Chondrocyte (in vitro differentiated cells): ENCODE measurements at regions not wholly inside any gene's neighbourhood (a gene's known extent, or its start where the extent isn't known, plus 50 kb on each side); places are given as distances from the start of the nearest gene placed in this dataset.

Experiments used
- DNase-seq: peaks from one replicate; pipeline ENCODE4 v3.0.0; 2021; ENCODE audit warnings: mixed read lengths, low spot score
- H3K27ac Mint-ChIP-seq: one replicate; pipeline ENCODE4 v1.8.0; 2021; ENCODE audit warnings: mild to moderate bottlenecking, moderate library complexity, mixed read lengths; ENCODE audit not compliant: unreplicated experiment
- H3K27me3 Mint-ChIP-seq: 2 replicates; pipeline ENCODE4 v1.8.0; 2021; ENCODE audit warnings: low read depth, mixed read lengths
- H3K36me3 Mint-ChIP-seq: 2 replicates; pipeline ENCODE4 v1.8.0; 2021; ENCODE audit warnings: low read depth, mixed read lengths
- H3K4me1 Mint-ChIP-seq: 2 replicates; pipeline ENCODE4 v1.8.0; 2021; ENCODE audit warnings: low read depth, mild to moderate bottlenecking, mixed read lengths
- H3K4me3 Mint-ChIP-seq: one replicate; pipeline ENCODE4 v1.8.0; 2021; ENCODE audit warnings: mild to moderate bottlenecking, moderate library complexity, mixed read lengths; ENCODE audit not compliant: unreplicated experiment
- H3K9me3 Mint-ChIP-seq: 2 replicates; pipeline ENCODE4 v1.8.0; 2021; ENCODE audit warnings: low read depth, mixed read lengths
- TF ChIP-seq, protein P1 (sequence below): fragments of 200-600 bp; sonication (generic); IDR thresholded peaks from 2 replicates; pipeline ENCODE4 v1.5.0; 2021; ENCODE audit warnings: antibody characterized with exemption, mild to moderate bottlenecking, moderate library complexity

DNA sequence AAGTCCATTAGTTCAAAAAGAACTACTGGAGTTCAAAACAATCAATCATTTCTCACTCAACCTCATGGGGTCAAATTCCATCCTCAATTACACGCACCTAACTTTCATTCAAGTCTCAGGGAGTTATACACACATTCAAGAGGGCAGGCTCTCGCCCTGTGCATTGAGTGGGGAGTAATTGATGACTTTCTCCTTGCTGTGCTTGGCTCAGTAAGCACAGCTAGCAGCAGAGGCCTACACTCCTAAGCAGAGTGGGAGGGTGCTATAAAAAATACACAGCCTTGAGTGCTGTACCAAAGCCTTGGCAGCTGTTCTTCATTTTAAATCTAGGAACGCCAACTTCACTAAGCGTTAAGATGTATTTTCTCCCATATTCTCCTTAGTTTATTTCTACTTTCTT lies 958.3 kb upstream of the ADGRL3 start:
- Mint-ChIP-seq H3K4me1 (peaks cover 16% of the 10 kb centered on the region), H3K4me3 (no peak overlapping the region), H3K9me3 (no peaks in the 10 kb centered on the region), H3K27me3 (peaks cover 2% of the 10 kb centered on the region), H3K27ac (peak overlapping the region; percentile 68), H3K36me3 (no peaks in the 10 kb centered on the region)
- TF ChIP-seq, protein P1, sequence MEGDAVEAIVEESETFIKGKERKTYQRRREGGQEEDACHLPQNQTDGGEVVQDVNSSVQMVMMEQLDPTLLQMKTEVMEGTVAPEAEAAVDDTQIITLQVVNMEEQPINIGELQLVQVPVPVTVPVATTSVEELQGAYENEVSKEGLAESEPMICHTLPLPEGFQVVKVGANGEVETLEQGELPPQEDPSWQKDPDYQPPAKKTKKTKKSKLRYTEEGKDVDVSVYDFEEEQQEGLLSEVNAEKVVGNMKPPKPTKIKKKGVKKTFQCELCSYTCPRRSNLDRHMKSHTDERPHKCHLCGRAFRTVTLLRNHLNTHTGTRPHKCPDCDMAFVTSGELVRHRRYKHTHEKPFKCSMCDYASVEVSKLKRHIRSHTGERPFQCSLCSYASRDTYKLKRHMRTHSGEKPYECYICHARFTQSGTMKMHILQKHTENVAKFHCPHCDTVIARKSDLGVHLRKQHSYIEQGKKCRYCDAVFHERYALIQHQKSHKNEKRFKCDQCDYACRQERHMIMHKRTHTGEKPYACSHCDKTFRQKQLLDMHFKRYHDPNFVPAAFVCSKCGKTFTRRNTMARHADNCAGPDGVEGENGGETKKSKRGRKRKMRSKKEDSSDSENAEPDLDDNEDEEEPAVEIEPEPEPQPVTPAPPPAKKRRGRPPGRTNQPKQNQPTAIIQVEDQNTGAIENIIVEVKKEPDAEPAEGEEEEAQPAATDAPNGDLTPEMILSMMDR: no peak
- no peak for DNase-seq

DNA sequence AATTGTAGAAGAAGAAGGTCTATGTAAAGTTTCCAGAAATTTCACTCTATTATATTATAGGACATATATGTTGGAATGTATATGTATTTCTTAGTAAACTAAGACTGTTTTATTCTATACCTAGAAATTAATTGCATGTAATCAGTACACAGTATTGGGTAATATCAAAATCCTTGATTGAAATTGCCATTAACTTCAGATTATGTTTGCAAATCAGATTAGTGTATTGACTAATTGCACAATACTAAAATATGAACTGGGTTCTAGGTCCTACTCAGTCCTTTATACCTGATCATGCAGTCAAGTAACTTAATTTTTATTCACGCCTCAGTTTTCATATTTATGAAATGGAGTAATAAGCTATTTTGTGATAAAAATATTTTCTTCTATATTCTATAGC lies 950.3 kb upstream of the ADGRL3 start:
- H3K9me3 Mint-ChIP-seq: no peaks in the 10 kb centered on the region
- no peak overlapping the region for H3K4me3 Mint-ChIP-seq
- no peaks in the 10 kb centered on the region for H3K4me1 Mint-ChIP-seq
- H3K36me3 Mint-ChIP-seq: no peaks in the 10 kb centered on the region
- H3K27ac Mint-ChIP-seq: no peak overlapping the region
- H3K27me3 Mint-ChIP-seq: peaks cover 2% of the 10 kb centered on the region
- TF ChIP-seq, protein P1: no peak
- DNase-seq: no peak

GRCh38 chr4:60250657-60251056 lies 949.5 kb upstream of the ADGRL3 start:
- DNase-seq: no peak
- Mint-ChIP-seq H3K4me3 (no peak overlapping the region), H3K4me1 (no peaks in the 10 kb centered on the region), H3K9me3 (no peaks in the 10 kb centered on the region), H3K36me3 (no peaks in the 10 kb centered on the region), H3K27ac (no peak overlapping the region), H3K27me3 (peaks cover 2% of the 10 kb centered on the region)
- TF ChIP-seq, protein P1: no peak

DNA sequence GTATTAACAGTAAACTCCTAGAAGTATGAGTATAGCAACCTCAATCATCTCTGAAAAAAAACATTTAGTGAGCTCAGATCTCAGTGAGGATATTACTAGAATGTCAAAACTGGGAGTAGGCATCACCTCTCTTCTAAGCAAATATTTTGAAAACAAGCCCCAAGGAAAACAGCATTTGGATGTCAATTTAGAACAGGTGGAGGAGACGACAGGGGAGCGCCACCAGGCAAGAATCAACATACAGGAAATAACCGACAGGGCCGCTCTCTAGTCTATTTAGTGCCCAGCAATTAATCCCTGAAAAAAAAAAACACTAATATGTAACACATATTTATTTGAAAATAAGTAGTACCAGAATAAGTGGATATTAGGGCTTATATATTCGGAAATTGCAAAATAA lies 940.3 kb upstream of the ADGRL3 start:
- Mint-ChIP-seq H3K27me3 (peaks cover 2% of the 10 kb centered on the region), H3K4me3 (no peak overlapping the region), H3K36me3 (no peaks in the 10 kb centered on the region), H3K27ac (no peak overlapping the region), H3K9me3 (no peaks in the 10 kb centered on the region), H3K4me1 (no peaks in the 10 kb centered on the region)
- TF ChIP-seq, protein P1: no peak
- DNase-seq: no peak

DNA sequence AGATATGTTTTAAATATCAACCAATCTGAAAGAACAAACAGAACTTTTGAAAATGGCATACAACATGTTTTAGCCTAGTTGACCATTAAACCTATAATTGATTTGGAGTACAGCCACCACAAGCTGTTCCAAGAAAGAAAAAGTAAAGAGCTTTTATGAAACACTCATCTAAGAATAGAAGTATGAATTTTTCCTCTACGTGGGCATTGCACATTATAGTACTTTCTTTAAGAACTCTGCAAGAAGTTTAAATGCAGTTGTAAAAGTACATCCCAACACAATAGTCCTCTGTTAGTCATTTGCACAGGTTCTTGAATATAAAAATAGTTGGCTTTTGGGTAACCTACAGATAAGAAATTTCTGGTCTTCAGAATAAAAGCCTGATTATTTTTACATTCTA lies 933.6 kb upstream of the ADGRL3 start:
- DNase-seq: no peak
- no peaks in the 10 kb centered on the region for H3K4me1 Mint-ChIP-seq
- TF ChIP-seq, protein P1: no peak

More for the DNA sequence above, 933.6 kb upstream of the ADGRL3 start:
- H3K27ac Mint-ChIP-seq: no peak overlapping the region
- H3K4me3 Mint-ChIP-seq: no peak overlapping the region
- H3K27me3 Mint-ChIP-seq: peaks cover 2% of the 10 kb centered on the region
- peaks cover 1% of the 10 kb centered on the region for H3K36me3 Mint-ChIP-seq
- peaks cover 3% of the 10 kb centered on the region for H3K9me3 Mint-ChIP-seq
